CMK (cell line): ENCODE measurements at regions not wholly inside any gene's neighbourhood (a gene's known extent, or its start where the extent isn't known, plus 50 kb on each side); places are given as distances from the start of the nearest gene placed in this dataset.

Experiments used
- DNase-seq: peaks from one replicate; pipeline ENCODE4 v3.0.0-alpha.2; 2010; ENCODE audit warnings: low read depth

GRCh38 chr11:44493930-44494329, 71.5 kb upstream of the CD82 start:
- DNase-seq = no peak

DNA sequence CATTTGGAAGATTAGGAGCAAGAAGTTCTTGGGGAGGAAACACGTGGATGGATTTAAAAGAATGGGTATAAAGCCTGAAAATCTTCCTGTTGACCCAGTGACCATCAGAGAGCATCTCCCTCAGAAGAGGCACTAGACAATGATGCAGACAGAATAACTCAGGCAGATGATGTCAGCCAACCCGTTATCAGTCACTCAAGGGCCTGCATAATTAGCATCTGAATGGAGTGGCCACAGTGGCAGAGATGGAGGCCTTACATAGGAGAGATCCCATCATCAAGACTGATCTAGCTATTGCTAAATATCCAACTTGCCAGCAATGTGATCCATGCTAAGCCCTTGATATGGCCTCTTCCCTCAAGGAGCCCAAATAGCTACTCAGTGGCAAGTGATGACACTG, 70.7 kb upstream of the CD82 start:
- no peak for DNase-seq

DNA sequence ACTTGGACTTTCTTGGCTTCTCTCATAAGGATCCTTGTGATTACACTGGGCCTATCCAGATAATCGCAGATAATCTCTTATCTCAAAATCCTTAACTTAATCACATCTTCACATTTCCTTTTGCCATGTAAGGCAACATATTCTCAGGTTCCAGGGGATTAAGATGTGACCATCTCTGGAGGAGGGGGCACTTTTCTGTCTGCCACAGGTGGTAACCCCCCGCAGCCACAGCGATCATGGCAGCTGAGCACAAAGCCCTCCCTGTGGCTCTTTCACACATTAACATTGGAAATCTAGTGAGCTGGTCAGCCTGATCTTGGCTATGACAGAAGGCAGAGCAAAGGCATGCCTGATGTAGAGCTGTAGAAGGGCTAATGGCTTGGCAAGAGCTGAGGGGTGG, 69.1 kb upstream of the CD82 start:
- no peak for DNase-seq

- DNase-seq = no peak
These were observed 67.2 kb upstream of the CD82 start for GRCh38 chr11:44498089-44498871.

GRCh38 chr11:44502506-44502905, 63.0 kb upstream of the CD82 start:
- DNase-seq = no peak

- peak; percentile 44 for DNase-seq
These were observed 59.8 kb upstream of the CD82 start for GRCh38 chr11:44505581-44506054.

DNA sequence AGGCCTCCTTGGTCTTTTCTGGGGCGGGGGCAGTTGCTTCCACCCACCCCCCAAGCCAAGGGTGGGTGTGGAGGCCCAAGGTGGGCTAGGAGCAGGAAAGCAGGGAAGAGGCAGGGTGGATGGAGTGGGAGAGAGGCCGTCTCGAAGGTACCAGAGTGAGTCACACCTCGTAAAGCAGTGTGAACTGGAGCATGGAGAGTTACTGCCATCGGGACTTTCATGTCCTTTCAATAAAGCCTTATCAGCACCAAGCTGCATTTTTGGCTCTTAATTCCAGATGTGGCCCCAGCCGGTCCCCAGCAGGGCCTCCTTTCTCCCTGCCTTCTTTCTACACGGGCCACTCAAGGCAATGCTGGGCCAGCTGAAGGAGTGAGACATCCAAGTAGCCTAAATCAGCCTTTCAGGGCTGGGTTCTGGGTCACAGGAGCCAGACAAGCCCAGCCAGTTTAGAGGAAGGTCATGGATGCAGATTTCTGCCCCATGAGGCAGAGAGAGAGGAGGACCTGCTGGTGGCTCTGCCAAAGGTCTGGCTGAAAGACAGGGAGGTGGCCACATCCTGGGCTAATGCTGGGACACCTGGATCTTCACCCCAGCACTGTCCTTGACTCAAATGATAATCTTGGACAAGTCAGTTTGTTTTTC, 59.0 kb upstream of the CD82 start:
- no peak for DNase-seq

DNA sequence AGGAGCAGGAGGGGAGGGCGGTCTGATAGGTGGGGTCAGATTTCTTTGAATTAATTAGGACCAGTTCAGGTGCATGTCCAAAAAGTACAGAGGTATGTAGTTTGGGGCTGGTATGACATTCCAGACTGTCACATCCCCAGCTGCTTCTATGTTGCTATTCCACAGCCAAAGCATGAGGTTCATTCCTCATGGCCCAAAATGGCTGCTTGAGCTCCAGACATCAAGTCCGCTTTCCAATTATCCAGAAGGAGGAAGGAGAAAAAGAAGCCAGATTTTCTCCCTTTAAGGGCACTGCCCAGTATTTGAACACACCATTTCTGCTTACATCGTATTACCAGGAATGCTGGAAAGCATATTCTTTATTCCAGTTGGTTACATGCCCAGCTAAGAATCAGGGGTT, 58.0 kb upstream of the CD82 start:
- no peak for DNase-seq

DNA sequence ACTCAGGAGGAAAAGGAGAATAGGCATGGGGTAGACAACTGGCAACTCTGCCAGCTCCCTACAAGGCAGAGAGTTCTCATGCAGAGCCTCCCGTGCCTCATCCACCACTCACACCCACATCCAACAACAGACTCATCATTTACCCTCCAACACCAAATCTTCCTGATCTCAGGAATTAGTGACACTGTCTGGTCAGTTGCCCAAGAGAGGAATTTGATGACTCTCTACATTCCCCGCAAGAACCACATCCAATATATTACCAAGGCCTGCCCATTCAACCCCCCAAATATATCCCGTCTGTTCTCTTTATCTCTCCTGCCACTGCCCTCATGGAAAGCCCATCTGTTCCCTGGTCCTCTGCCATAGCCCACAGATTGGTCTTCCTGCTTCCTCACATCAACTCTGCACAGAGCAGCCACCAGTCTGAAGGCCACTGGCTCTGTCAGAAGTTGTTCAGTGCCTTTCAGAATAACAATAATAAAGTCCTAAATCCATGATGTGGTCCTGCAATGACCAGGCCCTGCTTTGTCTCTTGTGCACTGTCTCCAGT, 57.5 kb upstream of the CD82 start:
- DNase-seq = no peak

GRCh38 chr11:44509296-44509695, 56.2 kb upstream of the CD82 start:
- DNase-seq = no peak

DNA sequence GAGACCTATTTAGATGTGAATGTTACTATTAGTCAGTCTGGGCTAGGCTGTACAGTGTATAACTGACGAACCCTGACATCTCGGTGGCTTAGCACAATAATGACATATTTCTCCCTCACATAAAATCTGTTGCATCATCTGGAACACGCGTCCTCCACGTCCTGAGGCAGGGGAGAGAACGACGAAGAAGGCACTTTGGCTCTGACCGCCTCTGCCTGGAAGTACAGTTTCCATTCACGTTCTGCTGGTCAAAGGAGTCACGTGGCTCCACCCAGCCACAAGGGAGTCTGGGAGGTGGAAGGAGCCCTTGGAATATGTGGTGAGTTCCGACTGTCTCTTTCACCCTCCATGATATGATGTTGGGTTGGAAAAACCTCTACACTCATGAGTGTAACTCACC, 55.1 kb upstream of the CD82 start:
- no peak for DNase-seq

DNA sequence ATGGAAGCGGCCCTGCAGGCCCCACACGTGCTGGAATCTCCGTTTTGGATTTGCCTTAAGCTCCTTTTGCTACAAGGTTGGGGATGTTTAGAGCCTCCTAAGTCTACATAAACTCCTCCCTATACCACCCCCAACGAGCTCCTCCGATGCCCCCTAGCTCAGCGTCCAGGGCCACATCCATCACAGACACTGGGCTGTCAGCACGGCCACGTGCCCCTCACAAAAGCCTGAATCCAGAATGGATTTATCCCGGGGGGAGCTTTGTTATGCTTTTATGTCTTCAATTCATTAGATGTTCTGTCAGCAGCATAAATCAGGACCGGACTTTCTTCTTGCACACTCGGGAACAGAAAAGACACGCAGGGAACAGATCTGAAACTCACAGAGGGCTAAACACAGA, 52.6 kb upstream of the CD82 start:
- no peak for DNase-seq

DNA sequence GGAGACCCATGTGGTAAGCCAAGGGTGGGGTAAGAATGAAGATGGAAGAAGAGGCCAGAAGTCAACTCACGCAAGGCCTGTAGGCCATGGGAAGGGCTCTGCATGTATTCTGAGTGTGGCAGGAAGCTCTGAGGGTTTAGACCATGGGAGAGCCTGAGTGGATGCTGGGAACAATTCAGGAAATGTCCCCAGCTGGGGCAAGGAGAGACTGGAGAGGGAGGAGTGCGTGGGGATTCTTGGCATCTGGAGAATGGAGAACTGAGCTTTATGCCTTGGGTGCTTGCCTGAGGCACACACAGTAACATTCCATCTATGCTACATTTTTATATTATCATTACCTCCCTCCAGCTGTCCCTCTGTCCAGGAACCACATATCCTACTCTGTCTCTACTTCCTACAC, 50.4 kb upstream of the CD82 start:
- no peak for DNase-seq
